Sciatic nerve (tissue), 2 donors: ENCODE measurements at regions not wholly inside any gene's neighbourhood (a gene's known extent, or its start where the extent isn't known, plus 50 kb on each side); places are given as distances from the start of the nearest gene placed in this dataset.
A peak's percentile ranks its signal among the peaks of the same experiment; 100 is the strongest.

Source experiments
- ATAC-seq: fragments of 200-7000 bp; cut with Tn5 transposase; one replicate; pipeline ENCODE4 v1.9.1; 2020; ENCODE audit warnings: mild to moderate bottlenecking, moderate library complexity
- DNase-seq: peaks from one replicate; pipeline ENCODE4 v3.0.0-alpha.2; 2020; ENCODE audit warnings: low spot score
- intact Hi-C: fragments of 100-400 bp; cut with DNase I; formaldehyde crosslinking; loops from one replicate; pipeline ENCODE4 v1.14.2; 2022
- donor health status: DM: no; HTN: no; CAD: no.
- donor health status: DM: no; HTN: no; CAD: no.

- intact Hi-C loops = no loop called here
- no peak for DNase-seq
- no peak for ATAC-seq
These were observed 814.1 kb upstream of the SALL3 start for GRCh38 chr18:78165525-78165924.

DNA sequence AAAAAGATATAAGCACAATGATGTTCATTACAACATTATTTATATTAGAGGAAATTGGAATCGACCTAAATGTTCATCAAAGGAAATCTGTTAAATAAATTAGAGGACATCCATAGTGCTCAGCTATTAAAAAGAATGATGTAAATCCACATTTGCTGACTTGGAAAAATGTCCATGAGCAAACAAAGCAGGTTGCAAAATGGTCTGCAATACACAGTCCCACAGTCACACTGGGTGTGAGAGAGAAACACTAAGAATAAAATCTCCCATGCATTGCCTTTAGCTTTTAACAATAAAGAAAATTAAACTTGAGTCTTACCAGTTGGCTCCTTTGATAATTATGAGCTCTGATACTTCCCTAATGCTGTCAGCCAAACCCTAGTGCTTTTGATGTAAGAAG is 811.1 kb upstream of the SALL3 start:
- ATAC-seq = no peak
- intact Hi-C loops = no loop called here
- DNase-seq = no peak

DNA sequence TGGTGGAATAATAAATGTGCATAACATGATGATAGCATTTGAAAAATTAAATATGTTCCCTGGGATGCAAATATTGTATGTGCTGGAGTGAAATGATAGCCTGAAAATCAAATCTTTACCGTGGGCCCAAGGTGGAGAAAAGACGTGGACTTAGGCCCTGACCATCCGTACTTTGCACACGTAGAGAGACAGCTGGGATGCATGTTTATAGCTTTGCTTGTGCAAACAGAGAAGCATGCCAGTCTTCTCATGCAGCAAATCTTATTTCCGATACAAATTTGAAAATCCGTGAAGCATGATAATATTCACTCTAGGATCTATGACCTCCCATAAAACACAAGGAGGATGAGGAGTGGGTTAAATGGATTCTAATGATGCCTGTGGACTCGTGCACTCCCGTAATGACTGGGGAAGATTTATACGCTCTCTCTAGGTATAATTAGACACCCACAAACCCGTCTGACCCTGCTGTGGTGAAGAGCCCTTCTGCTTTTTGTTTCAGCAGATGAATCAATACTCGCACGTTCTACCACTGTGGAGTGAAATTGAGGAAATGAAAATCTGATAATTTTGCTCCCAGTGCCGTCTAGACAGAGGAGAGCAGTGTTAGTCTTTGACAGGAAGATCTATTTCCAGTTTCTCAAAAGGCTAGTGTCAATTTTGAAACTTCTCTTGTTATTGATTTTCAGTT is 810.3 kb upstream of the SALL3 start:
- intact Hi-C loops = no loop called here
- DNase-seq = no peak
- no peak for ATAC-seq

- DNase-seq = no peak
- ATAC-seq = no peak
- intact Hi-C loops = no loop called here
These were observed 807.7 kb upstream of the SALL3 start for GRCh38 chr18:78171954-78172353.

GRCh38 chr18:78174737-78175136 is 804.9 kb upstream of the SALL3 start:
- DNase-seq (no peak), ATAC-seq (no peak)
- intact Hi-C loops = no loop called here

GRCh38 chr18:78178812-78179211 is 800.8 kb upstream of the SALL3 start:
- no peak for DNase-seq
- no peak for ATAC-seq
- intact Hi-C loops = no loop called here

- DNase-seq (no peak), ATAC-seq (no peak)
- intact Hi-C loops = no loop called here
These were observed 798.9 kb upstream of the SALL3 start for GRCh38 chr18:78180741-78181140.

DNA sequence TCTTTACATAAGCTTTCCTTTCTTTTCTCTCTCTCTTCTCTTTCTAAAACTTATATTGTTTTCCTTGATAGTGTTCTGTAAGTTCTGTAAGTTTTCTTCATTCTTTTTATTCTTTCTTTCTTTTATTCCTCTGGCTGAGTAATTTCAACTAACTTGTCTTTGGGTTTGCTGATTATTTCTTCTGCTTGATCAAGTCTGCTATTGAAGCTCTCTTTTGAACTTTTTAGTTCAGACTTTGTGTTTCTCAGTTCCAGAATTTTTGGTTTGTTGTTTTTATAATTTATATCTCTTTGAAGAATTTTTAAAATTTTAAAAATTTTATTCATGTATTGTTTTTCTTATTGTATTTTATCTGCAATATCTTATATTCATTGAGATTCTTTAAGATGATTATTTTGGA is 795.8 kb upstream of the SALL3 start:
- intact Hi-C loops = no loop called here
- no peak for DNase-seq
- no peak for ATAC-seq

DNA sequence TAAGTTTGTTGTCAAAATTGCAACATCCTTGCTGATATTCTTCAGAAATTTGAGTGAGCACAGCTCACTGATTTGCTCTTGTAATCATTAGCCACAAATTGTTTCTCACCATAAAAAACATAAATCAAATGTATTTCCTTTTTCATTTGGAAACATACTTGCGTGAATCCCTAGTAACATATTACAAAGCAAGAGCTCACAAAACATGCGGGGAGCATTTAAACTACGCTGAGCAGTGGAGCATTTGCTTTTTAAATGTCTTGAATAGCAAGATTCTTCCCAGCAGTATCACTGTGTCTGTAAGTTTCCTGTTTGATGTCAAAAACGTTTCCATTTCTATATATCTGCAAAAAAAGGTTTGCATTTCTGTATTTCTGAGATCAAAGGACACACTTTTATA is 788.3 kb upstream of the SALL3 start:
- DNase-seq (no peak), ATAC-seq (no peak)
- intact Hi-C loops = no loop called here

DNA sequence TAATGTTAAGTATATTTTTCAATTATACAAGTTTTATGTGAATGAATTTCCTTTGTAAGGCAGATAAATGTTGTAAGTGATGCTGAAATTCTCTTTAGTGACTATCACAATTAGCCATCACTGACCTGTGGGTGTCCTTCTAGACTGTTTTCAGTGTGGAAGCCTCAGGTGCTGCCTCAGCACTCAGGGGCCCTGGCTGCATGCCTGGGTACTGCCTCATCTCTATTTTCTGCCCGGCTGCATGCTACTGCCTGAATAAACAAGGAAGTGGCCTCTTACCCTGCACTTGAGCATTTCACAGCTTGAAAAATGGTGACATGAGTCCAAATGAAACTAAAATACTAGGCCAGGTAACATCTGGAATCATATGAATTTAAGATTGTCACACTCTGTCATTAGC is 787.6 kb upstream of the SALL3 start:
- intact Hi-C loops = no loop called here
- ATAC-seq (no peak), DNase-seq (no peak)

GRCh38 chr18:78196280-78196679 is 783.3 kb upstream of the SALL3 start:
- no peak for DNase-seq
- ATAC-seq = no peak
- intact Hi-C loops = no loop called here

DNA sequence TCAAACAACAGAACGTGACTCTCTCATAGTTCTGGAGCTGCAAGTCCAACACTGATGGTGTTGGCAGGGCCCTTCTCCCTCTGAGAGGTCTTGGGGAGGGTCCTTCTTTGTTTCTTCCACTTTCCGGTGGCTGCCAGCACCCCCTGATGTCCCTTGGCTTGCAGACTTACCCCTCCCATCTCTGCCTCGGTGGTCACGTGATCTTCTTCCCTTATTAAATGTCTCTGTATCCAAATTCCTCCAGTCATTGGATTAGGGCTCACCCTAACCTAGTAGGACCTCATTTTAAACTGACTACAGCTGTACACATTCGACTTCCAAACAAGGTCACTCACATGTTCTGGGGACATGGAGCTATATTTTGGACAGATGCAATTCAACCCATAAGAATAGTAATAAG is 780.6 kb upstream of the SALL3 start:
- intact Hi-C loops = no loop called here
- DNase-seq (no peak), ATAC-seq (no peak)

DNA sequence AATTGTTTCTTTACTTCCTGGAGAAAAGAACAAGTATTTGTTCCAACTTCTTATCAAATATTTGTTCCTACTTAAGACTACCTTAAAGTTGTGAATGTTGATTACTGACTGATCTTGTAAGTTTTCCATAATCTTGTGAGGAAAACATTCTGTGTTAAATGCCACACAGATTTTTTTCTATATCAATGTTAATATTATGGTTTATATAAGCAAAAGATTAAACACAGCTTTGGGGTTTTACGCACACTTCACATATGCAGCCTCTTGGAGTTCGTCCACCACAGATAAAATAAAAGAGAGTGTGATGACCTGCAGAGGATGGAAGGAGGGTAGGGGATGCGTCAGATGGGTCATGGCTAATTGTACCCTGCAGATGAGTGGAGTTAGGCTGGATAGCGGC is 780.0 kb upstream of the SALL3 start:
- DNase-seq (no peak), ATAC-seq (no peak)
- intact Hi-C loops = no loop called here

GRCh38 chr18:78207942-78208341 is 771.7 kb upstream of the SALL3 start:
- intact Hi-C loops = no loop called here

DNA sequence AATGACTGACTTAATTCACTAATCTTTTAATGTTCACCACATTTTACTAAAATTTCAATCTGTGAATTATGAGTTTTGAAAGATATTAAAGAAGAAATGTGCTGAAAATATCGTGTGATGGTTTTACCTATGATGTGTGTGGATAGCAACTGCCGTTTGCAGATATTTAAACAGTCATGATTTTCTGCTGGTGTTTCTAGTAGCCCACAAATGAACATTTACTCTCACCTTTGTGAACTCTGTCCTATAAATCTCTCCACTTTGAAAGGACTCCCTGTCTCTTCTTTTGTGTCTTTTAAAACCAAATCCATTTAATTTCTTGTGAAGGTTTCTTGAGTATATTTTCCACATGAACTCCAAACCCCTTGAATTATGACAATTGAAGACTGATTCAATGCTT is 771.2 kb upstream of the SALL3 start:
- ATAC-seq = no peak
- intact Hi-C loops = no loop called here

More at GRCh38 chr18:78207942-78208341, 771.7 kb upstream of the SALL3 start:
- ATAC-seq (no peak), DNase-seq (no peak)

GRCh38 chr18:78213361-78213994 is 766.1 kb upstream of the SALL3 start:
- DNase-seq (no peak), ATAC-seq (peak; percentile 92)
- intact Hi-C loops = no loop called here

More for the DNA sequence above, 771.2 kb upstream of the SALL3 start:
- DNase-seq = no peak

- ATAC-seq (no peak), DNase-seq (no peak)
- intact Hi-C loops = no loop called here
These were observed 758.1 kb upstream of the SALL3 start for GRCh38 chr18:78221496-78221895.

DNA sequence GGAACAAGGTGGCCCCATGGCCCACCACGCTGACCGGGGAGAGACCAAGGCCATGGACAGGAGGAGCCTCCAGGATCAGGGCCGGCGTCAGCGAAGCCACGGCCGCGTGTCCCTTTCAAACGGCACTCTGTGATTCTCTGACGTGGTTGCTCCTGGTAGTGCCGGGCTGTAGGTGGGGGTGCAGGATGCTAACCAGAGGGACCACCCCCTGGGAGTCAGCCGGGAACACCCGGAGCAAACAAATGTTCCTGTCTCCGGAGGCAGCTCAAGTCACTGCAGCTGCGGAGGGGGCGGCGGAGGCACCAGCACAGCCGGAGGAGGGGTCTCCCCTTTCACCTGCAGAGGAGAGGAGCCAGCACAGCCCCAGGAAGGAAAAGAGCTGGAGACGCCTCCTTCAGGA is 750.6 kb upstream of the SALL3 start:
- intact Hi-C loops = no loop called here
- DNase-seq = no peak
- peak; percentile 64 for ATAC-seq

DNA sequence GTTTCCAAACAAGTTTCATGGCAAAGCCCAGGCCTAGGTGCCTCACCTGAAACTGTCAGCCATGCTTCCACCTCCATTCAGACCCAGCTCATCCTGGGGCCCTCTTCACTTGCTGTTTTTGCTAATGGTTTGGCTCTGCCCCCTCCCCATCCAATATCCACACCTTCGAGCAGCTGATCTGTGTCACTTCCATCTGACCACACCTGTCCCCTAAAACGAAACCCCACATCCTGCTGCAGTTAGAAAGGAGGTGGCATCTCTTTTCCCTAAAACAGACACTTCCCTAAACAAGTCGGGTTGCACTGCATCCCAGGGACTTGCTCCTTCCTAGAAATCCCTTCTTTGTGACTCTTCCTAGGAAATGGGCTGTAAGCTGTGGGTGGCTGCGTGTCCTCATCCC is 748.7 kb upstream of the SALL3 start:
- ATAC-seq = no peak
- DNase-seq = no peak
- intact Hi-C loops = no loop called here

DNA sequence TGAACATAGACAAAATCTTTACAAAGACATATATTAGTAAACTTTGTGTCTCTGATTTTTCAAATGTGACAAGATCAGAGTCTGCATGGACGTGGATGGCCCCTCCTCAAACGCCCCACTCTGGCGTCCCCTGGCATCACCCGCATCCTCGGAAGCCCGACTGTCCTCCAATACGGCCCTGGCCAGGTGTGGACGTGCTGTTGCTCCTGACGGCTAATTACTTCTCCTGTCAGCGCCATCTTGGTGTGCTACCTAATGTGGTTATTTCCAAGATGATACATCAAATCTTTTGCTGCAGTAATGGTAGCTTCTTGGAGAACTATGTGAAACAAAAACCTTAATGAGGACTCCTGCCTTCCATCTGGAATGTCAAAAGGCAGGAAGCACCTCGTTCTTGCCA is 747.4 kb upstream of the SALL3 start:
- intact Hi-C loops = no loop called here
- ATAC-seq = no peak
- no peak for DNase-seq

GRCh38 chr18:78237864-78238263 is 741.8 kb upstream of the SALL3 start:
- intact Hi-C loops = no loop called here
- DNase-seq = no peak
- ATAC-seq = no peak
